Fibroblast of peridontal ligament (primary cell): ENCODE measurements at regions not wholly inside any gene's neighbourhood (a gene's known extent, or its start where the extent isn't known, plus 50 kb on each side); places are given as distances from the start of the nearest gene placed in this dataset.
"Not testable (repeated sequence)": the region's sequence is repeated elsewhere in the genome, so short reads cannot be mapped to it uniquely, and the experiment has no call there.

ENCODE experiments used
- DNase-seq: peaks from one replicate; pipeline ENCODE4 v3.0.0-alpha.2; 2010; ENCODE audit errors: extremely low read depth

DNA sequence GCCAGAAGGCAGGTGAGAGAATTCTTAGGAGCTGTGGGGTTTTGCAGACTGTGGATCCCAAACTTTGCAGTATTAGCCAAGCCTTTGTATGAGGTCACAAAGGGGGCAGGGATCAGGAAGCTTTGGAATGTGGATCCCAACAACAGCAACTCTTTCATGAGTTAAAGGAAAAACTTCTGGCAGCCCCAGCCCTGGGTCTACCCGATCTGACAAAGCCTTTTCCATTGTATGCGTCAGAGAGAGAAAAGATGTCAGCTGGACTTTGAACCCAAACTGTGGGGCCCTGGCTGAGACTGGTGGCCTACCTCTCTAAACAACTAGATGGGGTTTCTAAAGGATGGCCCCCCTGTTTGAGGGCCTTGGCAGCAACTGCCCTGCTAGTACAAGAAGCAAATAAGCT lies 101.8 kb upstream of the OSBPL11 start:
- not testable (repeated sequence) for DNase-seq

GRCh38 chr3:125697979-125698640 lies 102.8 kb upstream of the OSBPL11 start:
- DNase-seq: not testable (repeated sequence)

DNA sequence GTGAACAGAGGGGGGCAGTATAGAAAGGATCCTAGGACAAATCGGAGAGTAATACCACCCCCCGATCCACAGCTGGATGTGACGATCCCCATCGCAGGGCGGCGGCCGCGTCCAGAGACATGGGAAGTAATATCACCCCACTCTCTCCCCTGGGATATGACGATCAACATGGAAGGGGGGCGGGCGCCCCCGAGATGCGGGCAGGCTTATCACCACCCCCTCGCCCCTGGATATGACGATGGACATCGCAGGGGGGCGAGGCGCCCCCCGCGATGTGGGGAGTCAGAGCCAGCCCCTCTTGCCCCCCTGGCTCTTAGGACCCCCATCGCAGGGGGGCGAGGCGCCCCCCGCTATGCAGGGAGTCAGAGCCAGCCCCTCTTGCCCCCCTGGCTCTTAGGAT lies 120.4 kb upstream of the OSBPL11 start:
- DNase-seq: no peak

DNA sequence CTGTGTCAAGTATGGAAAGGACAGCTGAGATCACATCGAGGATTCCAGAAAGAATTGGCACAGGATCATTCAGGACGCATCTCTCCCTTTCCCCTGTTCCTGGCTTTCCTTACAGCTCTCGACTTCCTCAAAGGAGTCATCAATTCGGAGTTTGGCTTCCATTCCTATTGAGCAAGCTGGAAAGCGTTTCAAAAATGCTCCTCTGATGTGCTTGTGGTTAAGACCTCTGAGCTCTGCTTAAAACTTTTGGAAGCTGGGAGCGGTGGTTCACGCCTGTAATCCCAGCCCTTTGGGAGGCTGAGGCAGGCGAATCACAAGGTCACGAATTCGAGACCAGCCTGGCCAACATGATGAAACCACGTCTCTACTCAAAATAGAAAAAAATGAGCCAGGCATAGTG lies 136.9 kb upstream of the OSBPL11 start:
- peak; percentile 77 for DNase-seq

- DNase-seq: not testable (repeated sequence)
These were observed 146.9 kb upstream of the OSBPL11 start for GRCh38 chr3:125741991-125742718.

GRCh38 chr3:125742845-125743244 lies 147.5 kb upstream of the OSBPL11 start:
- DNase-seq: peak; percentile 31

DNA sequence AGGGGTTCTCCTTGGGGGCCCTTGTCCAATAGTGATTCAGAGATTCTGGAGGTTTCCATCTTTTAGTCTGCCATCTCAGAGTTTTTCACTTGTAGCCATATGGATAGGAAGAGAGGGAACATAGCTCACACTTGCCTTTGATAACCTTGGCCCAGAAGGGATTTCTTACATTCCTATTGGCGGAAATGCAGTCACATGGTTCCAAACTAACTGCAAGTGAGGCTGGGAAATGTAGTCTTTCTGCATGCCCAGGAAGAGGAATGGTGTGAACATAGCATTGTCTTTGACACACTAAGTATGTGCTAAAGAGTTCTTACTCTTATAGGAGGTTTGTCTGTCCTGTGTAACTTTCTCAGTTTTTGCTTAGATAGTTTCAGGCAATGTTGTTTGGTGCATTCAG lies 161.8 kb upstream of the OSBPL11 start:
- not testable (repeated sequence) for DNase-seq

GRCh38 chr3:125758641-125759130 lies 163.4 kb upstream of the OSBPL11 start:
- DNase-seq: not testable (repeated sequence)

DNA sequence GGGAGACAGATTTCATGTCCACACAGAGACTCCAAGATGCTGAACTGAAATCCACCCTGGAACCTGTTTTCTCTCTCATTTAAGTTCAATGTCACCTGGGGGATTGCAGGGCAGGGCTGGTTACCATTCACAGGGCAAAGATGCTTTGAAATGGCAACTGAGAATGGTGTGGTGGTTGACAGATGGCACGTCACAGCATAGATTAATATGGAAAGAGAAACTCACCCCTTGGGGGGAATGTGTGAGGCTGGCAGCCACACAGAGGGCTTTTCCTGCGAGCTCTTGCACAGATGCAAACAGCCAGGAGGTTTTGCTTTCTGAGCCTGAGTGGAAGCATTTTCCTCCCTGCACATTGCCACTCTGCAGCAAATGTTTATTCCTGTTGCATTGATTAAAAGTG lies 167.3 kb upstream of the OSBPL11 start:
- not testable (repeated sequence) for DNase-seq

GRCh38 chr3:125766285-125766826 lies 171.1 kb upstream of the OSBPL11 start:
- peak; percentile 16 for DNase-seq

DNA sequence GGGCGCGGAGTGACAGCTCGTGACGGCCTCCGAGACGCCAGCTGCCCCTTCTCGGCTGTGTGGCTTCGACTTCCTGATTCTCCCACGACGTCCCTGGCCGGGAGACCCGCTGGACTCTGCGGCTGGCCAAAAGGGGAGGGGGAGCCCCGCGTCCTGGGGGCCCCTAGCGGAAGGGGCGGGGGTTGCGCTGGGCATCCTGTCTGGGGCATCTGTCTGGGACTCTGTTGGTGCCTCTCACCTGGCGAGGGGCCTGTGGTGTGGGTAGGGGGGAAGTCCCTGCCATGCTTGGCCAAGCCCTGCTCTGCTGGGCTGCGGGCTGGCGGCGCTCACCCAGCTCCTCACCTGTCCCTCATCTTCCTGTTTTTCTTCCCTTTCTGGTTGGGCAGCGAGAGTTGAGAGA lies 171.6 kb upstream of the OSBPL11 start:
- not testable (repeated sequence) for DNase-seq

- no peak for DNase-seq
These were observed 172.3 kb upstream of the OSBPL11 start for GRCh38 chr3:125767641-125768040.

DNA sequence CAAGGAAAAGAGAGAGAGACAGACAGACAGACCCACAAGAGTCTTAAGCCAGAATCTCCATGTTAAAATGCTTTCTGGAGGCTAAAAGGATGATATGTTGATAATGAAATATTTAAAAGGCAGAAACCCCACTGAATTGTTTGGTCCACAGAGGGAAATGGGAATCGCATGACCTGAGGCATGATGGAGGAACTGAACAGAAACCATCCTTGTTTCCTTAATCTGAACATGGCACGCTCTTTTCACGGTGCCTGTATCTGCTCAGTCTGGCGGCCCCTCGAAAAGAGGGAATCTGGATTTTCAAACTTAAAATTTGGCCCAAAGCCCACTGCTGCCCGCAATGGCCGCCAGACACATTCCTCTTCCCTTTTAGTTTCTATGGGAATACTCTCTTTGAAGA lies 173.5 kb upstream of the OSBPL11 start:
- DNase-seq: not testable (repeated sequence)

DNA sequence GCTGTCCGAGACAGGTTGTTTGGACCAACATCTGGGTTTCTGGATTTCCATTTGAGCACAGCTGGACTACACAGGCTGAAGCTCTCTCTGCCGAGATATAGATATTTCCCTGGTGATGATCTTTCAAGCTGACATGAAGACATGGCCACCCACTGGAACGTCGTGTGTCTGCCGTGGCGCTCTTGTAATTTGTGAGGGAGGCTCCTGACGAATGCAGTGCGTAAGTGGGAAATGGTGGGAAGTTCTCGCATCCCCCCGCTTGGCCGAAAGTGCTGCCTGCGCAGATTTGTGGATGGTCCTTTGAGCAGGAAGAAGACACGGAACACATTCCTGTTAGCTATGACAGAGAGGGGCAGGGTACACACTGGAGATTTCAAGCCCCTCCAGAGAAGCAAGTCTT lies 176.2 kb upstream of the OSBPL11 start:
- DNase-seq: not testable (repeated sequence)

DNA sequence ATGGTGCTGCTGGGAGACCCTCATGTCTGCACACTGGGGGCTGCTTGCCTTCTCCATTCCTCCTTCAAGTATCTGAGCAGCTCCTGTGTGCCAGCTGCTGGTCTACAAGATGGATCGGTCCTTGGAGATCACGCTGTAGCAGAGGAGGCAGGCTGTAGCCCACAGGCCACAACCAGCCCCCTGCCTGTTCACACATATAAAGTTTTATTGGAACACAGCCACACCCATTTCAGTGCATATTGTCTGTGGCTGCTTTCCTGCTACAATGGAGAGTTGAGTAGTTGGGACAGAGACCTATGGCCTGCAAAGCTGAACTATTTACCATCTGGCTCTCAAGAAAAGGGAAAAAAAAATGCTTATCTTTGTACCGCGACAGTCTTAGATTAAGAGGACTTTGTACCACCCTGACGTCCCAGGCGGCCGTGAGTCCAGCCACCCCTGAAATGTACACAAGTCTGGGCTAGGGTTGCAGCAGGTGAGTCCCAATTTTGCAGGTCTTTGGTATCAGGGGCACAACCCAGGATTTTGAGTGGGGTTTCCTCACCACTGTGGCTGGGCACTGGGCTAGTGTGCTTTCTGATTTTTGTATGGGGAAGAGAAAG lies 179.2 kb upstream of the OSBPL11 start:
- not testable (repeated sequence) for DNase-seq

DNA sequence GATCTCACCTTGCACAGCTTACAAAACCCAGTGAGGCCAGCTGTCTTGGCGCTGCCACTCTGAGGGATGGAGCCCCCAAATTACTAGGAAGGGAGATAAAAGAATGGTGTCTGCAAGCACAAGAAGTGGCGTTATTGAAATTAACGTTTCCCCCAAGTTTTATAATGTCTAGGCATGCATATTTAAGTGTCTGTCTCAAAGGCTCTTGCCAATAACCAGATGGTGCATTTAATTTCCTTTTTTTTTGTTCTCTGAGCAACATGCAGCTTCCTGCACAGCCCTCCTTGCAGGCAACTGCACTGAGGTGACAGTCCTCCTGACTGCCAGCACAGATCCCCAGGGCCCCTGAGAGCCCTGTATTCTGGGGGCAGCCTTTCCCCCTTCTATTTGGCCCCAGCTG lies 179.8 kb upstream of the OSBPL11 start:
- DNase-seq: not testable (repeated sequence)

- not testable (repeated sequence) for DNase-seq
These were observed 180.5 kb upstream of the OSBPL11 start for GRCh38 chr3:125775606-125776294.

DNA sequence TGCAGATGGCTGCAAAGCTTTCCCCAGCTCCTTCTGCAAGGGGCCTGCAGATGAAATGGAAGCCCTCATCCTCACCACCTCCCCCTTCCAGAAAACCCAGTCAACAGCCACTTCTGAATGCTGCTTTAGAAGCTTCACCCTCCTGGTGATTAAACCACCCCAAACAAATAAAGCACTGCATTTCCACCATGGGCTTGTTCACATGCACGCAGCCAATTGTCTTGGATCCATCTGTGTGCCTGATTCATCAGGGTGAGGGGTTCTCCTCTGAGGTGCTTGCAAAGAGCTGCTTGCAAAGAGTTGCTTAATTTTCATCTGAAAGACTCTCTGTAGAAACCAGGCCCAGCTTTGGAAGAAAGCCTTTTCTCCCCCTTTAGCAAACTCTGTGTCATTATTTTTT lies 184.0 kb upstream of the OSBPL11 start:
- DNase-seq: not testable (repeated sequence)

GRCh38 chr3:125779918-125780317 lies 184.6 kb upstream of the OSBPL11 start:
- not testable (repeated sequence) for DNase-seq

DNA sequence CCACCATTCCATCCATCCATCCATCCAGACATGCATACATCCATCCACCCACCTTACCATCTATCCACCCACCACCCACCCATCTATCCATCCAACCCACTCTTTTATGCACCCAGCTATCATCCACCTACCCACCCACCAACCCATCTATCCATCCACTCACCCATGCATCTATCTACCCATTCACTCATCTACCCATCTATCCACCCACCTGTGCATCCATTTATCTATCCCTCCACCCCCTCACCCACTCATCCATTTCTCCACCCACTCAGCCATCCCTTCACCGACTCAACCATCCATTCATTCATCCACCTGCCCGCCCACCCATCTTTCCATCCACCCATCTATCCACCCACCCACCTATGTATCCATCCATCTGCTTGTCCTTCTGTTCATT lies 186.4 kb upstream of the OSBPL11 start:
- not testable (repeated sequence) for DNase-seq

GRCh38 chr3:125790312-125790711 lies 178.7 kb upstream of the ROPN1B start:
- DNase-seq: not testable (repeated sequence)

DNA sequence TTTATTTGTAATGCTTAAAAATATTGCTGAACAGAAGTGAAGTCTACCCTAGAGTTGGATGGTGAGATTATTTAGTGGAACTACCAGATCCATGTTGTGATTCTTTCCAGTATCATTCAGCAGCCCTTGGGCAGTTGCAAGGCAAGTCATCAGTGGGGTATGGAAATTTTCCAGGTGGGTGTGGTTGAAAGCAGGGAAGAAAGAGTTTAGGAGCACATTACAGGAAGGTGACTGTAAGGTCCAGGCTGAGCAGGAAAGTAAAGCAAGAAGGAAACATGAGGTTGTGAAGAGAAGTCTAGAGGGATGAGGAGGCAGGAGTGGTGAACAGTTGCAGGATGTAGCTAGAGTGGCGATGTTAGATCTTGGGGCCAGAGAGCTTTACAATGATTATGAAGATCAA lies 178.0 kb upstream of the ROPN1B start:
- DNase-seq: not testable (repeated sequence)
